ENCODE measurements at regions not wholly inside any gene's neighbourhood (a gene's known extent, or its start where the extent isn't known, plus 50 kb on each side); places are given as distances from the start of the nearest gene placed in this dataset.

DNA sequence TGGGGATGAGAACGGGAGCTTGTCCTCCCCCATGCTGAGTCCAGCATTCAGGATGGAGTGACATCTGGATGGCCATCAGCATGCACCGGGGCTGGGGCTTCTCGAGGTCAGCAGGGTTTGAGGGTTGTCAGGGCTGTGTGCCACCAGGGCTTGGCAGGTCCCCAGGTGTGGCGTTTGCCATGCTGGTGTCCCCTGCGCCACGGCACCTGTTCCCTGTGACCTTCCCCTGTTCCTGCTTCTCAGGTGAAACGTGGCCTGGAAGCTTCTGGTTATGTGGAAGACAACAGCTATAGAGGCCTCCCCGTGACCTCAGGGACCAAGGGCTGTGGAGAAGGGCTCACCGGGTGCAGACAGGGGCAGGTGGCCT, 152.4 kb downstream of the KIF26A start:
- TF ChIP-seq, protein P1, sequence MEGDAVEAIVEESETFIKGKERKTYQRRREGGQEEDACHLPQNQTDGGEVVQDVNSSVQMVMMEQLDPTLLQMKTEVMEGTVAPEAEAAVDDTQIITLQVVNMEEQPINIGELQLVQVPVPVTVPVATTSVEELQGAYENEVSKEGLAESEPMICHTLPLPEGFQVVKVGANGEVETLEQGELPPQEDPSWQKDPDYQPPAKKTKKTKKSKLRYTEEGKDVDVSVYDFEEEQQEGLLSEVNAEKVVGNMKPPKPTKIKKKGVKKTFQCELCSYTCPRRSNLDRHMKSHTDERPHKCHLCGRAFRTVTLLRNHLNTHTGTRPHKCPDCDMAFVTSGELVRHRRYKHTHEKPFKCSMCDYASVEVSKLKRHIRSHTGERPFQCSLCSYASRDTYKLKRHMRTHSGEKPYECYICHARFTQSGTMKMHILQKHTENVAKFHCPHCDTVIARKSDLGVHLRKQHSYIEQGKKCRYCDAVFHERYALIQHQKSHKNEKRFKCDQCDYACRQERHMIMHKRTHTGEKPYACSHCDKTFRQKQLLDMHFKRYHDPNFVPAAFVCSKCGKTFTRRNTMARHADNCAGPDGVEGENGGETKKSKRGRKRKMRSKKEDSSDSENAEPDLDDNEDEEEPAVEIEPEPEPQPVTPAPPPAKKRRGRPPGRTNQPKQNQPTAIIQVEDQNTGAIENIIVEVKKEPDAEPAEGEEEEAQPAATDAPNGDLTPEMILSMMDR (IDR thresholded peaks at IDR 0.05): no peak
- ATAC-seq: no peak
- intact Hi-C loops (cut with DNase I): no loop called here
- Histone ChIP-seq H3K27me3 (peaks cover 22% of the 10 kb centered on the region), H3K4me1 (no peaks in the 10 kb centered on the region), H3K36me3 (no peaks in the 10 kb centered on the region), H3K4me3 (no peak overlapping the region), H3K9me3 (no peaks in the 10 kb centered on the region), H3K27ac (no peak overlapping the region)
- peak; percentile 47 for DNase-seq

- no peaks in the 10 kb centered on the region for H3K36me3 ChIP-seq
- no peaks in the 10 kb centered on the region for H3K9me3 ChIP-seq
- no peak overlapping the region for H3K27ac ChIP-seq
- TF ChIP-seq, protein P1 (IDR thresholded peaks at IDR 0.05): no peak
- DNase-seq: peak; percentile 54
- H3K4me1 ChIP-seq: no peaks in the 10 kb centered on the region
- peaks cover 22% of the 10 kb centered on the region for H3K27me3 ChIP-seq
- ATAC-seq: no peak
- intact Hi-C loops (cut with DNase I): no loop called here
- no peak overlapping the region for H3K4me3 ChIP-seq
These were observed 153.0 kb downstream of the KIF26A start for GRCh38 chr14:104291123-104292000.

DNA sequence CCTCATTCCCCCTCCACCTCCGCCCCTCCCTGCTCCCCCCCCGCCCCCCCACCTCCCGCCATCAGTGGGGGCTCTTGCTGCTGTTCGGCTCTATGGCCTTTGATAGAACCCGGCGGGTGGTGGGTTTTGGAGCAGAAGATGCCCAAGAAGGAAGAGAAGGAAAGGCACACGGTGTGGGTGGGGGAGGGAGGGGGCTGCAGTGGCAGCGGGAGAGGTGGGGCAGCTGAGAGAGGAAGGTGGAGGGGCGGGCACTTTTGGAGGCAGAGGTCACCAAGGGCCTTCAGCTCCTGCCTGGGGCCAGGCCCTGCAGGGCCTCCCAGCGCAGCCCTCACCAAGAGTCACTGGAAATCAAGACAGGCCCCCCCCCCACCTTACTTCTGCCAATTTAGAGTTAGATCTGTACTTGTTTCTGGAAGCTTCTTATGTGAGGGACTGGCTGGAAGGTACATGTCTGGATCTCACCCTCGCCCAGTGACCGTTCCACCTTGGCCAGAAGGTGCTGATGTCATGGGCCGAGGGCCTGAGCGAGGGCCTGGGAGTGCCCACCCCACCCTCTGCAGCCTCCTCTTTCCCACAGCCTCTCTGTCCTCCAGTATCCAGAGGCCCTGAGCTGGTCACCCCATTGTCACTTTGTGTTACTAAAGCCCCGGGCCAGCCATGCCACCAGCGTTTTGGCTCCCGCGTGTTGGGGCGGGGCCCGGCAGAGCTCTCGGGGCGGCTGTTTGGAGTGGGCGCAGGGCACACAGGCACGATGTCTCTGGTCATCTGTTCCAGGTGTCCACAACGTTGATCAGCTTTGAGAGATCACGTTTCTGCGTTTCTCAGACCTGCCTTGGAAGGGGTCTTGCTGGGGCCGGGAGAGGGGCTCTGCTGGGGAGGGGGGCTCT, 153.9 kb downstream of the KIF26A start:
- peak; percentile 33 for DNase-seq
- intact Hi-C loops (cut with DNase I): no loop called here

DNA sequence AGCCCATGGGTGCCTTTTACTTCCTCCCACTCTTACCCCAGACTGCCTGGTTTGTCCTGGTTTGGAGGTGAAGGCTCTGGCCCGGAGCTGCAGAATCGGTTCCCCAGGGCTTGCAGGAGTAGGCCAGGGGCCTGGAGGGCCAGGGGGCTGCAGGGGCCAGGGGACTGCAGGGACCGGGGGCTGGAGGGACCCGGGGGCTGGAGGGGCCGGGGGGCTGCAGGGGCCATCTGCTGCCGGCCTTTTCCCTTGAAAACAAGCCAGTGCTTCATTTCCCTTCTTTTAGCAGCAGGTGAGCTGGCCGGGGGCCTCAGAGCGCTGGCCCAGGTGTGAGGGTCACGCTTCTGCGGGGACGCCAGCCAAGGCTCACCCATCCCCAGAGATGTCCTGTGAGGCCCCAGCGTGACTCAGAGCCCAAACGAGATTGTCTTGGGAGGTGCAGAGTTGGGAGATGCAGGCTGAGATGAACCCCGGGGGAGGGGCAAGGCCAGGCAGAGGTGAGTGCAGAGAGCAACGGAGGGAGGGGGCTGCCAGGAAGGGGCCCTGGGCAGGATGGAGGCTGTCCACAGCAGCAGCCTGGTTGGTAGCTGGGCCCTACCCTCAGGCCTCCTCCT, 154.9 kb downstream of the KIF26A start:
- Histone ChIP-seq H3K27ac (no peak overlapping the region), H3K27me3 (peaks cover 22% of the 10 kb centered on the region), H3K4me3 (no peak overlapping the region), H3K4me1 (no peaks in the 10 kb centered on the region), H3K36me3 (no peaks in the 10 kb centered on the region), H3K9me3 (no peaks in the 10 kb centered on the region)
- TF ChIP-seq, protein P1 (IDR thresholded peaks at IDR 0.05): no peak
- ATAC-seq (no peak), DNase-seq (peak; percentile 54)
- intact Hi-C loops (cut with DNase I): no loop called here

More for the DNA sequence above, 153.9 kb downstream of the KIF26A start:
- H3K27ac ChIP-seq: no peak overlapping the region
- peaks cover 22% of the 10 kb centered on the region for H3K27me3 ChIP-seq
- H3K36me3 ChIP-seq: no peaks in the 10 kb centered on the region
- H3K9me3 ChIP-seq: no peaks in the 10 kb centered on the region
- no peak overlapping the region for H3K4me3 ChIP-seq
- TF ChIP-seq, protein P1 (IDR thresholded peaks at IDR 0.05): no peak
- ATAC-seq: no peak
- H3K4me1 ChIP-seq: no peaks in the 10 kb centered on the region

DNA sequence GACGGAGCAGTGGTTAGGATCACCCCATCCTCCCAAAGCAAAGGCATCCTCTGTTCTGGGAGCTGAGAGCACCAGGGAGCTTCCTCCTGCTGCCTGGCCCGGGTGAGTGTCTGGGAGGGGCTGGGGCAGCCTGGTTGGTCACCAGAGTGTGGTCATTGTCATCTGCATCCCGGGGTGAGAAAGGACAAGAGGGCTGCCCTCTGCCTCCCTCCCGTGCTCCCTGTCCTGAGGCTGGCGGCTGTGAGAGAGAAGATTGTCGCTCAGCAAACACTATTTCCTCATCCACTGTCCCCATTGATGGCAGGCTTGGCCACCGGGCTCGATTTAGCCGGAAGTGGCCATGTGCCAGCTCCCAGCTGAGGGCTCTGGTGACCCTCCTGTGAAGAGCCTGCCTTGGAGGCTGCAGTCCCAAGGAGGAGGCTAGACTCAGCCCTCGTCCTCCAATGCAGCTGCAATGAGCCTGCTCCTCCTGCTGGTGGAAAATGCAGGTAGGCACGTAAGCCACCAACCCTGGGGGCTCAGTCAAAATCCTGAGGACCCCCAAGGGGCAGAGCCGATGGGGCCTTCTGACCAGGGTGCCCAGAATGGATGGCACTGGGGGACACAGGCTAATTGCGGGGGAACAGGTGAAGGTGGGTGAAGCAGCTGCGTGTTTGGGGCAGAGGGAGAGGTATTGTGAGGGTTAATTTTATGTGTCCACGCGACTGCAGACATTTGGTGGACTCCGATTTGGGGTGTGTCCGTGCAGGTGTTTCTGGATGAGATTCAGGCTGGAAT, 155.7 kb downstream of the KIF26A start:
- peak; percentile 51 for DNase-seq
- Histone ChIP-seq H3K9me3 (no peaks in the 10 kb centered on the region), H3K27ac (no peak overlapping the region), H3K4me3 (no peak overlapping the region), H3K27me3 (peaks cover 22% of the 10 kb centered on the region), H3K36me3 (no peaks in the 10 kb centered on the region), H3K4me1 (no peaks in the 10 kb centered on the region)
- no peak for ATAC-seq
- intact Hi-C loops (cut with DNase I): no loop called here
- TF ChIP-seq, protein P1 (IDR thresholded peaks at IDR 0.05): no peak
